ENCODE measurements at regions not wholly inside any gene's neighbourhood (a gene's known extent, or its start where the extent isn't known, plus 50 kb on each side); places are given as distances from the start of the nearest gene placed in this dataset.

DNA sequence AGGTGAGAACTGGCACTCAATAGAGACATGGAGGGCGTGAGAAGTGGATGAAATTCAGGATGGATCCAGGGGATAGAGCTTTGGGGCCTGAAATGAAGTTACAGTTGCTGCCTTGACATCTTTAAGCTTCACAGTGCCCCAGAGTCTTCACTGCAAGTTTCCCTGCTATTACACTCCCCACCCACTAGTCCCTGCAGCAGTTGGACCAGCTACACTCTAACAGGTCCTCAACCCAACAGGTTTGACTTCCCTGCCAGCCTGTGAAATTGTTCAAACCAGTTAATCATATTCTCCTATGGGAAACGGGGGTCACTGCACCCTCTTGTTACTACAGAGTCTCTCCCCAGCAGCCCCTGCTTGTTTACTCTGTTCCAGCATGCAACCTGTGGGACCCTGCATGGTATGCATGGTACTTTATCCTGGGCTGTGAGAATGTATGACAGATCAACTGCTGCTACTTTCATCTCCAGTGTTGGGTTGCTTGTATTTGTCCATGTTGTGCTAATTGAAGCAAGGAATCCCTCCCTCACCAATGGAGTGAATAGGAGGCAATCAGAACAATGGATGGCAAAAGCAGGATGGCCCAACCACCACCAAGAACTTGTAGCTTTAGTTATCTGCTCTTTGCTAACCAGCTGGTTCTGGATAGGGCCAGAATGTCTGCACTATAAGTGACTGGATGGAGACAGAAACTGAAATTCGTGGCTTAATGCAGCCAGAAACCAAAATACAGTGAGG, 314.2 kb downstream of the OLFM4 start:
- TF ChIP-seq, protein P1, sequence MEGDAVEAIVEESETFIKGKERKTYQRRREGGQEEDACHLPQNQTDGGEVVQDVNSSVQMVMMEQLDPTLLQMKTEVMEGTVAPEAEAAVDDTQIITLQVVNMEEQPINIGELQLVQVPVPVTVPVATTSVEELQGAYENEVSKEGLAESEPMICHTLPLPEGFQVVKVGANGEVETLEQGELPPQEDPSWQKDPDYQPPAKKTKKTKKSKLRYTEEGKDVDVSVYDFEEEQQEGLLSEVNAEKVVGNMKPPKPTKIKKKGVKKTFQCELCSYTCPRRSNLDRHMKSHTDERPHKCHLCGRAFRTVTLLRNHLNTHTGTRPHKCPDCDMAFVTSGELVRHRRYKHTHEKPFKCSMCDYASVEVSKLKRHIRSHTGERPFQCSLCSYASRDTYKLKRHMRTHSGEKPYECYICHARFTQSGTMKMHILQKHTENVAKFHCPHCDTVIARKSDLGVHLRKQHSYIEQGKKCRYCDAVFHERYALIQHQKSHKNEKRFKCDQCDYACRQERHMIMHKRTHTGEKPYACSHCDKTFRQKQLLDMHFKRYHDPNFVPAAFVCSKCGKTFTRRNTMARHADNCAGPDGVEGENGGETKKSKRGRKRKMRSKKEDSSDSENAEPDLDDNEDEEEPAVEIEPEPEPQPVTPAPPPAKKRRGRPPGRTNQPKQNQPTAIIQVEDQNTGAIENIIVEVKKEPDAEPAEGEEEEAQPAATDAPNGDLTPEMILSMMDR (IDR thresholded peaks at IDR 0.05): no peak
- TF ChIP-seq POLR2A (IDR thresholded peaks at IDR 0.05): no peak

All from uterus (tissue), 2 donors.